Hematopoietic multipotent progenitor cell treated with erythropoietin and hydrocortisone succinate and interleukin-3 and kit ligand, for 8 days (in vitro differentiated cells): ENCODE measurements at regions not wholly inside any gene's neighbourhood (a gene's known extent, or its start where the extent isn't known, plus 50 kb on each side); places are given as distances from the start of the nearest gene placed in this dataset.

Experiments
- DNase-seq: peaks from one replicate; pipeline ENCODE4 v3.0.0-alpha.2; 2015

- DNase-seq = no peak
Measured at GRCh38 chr6:103236923-103237322, 1622.8 kb downstream of the HACE1 start.

GRCh38 chr6:103231181-103231580 lies 1628.5 kb downstream of the HACE1 start:
- DNase-seq = no peak

GRCh38 chr6:103215847-103216246 lies 1643.9 kb downstream of the HACE1 start:
- no peak for DNase-seq

GRCh38 chr6:103210686-103211085 lies 1649.0 kb downstream of the HACE1 start:
- no peak for DNase-seq

GRCh38 chr6:103198386-103198785 lies 1661.3 kb downstream of the HACE1 start:
- DNase-seq = no peak

GRCh38 chr6:103193413-103193812 lies 1666.3 kb downstream of the HACE1 start:
- no peak for DNase-seq

- no peak for DNase-seq
Measured at GRCh38 chr6:103191391-103192093, 1668.2 kb downstream of the HACE1 start.

GRCh38 chr6:103184776-103185175 lies 1674.9 kb downstream of the HACE1 start:
- no peak for DNase-seq

GRCh38 chr6:103183831-103184411 lies 1675.8 kb downstream of the HACE1 start:
- DNase-seq = no peak

- DNase-seq = no peak
Measured at GRCh38 chr6:103178193-103178592, 1681.5 kb downstream of the HACE1 start.

GRCh38 chr6:103177791-103178190 lies 1681.9 kb downstream of the HACE1 start:
- no peak for DNase-seq

GRCh38 chr6:103175056-103175455 lies 1684.7 kb downstream of the HACE1 start:
- no peak for DNase-seq

GRCh38 chr6:103167345-103168071 lies 1692.2 kb downstream of the HACE1 start:
- no peak for DNase-seq

GRCh38 chr6:103154779-103155572 lies 1704.7 kb downstream of the HACE1 start:
- DNase-seq = no peak

GRCh38 chr6:103153016-103153415 lies 1706.7 kb downstream of the HACE1 start:
- DNase-seq = no peak

GRCh38 chr6:103142902-103143301 lies 1716.8 kb downstream of the HACE1 start:
- DNase-seq = no peak

GRCh38 chr6:103140308-103141027 lies 1719.3 kb downstream of the HACE1 start:
- DNase-seq = no peak

- DNase-seq = no peak
Measured at GRCh38 chr6:103139377-103139776, 1720.3 kb downstream of the HACE1 start.

- no peak for DNase-seq
Measured at GRCh38 chr6:103124471-103124870, 1731.0 kb downstream of the GRIK2 start.

- DNase-seq = peak; percentile 31
Measured at GRCh38 chr6:103122766-103123601, 1729.5 kb downstream of the GRIK2 start.

GRCh38 chr6:103119056-103119455 lies 1725.5 kb downstream of the GRIK2 start:
- DNase-seq = no peak

GRCh38 chr6:103114582-103114981 lies 1721.1 kb downstream of the GRIK2 start:
- no peak for DNase-seq
